T-cell (primary cell): ENCODE measurements at regions not wholly inside any gene's neighbourhood (a gene's known extent, or its start where the extent isn't known, plus 50 kb on each side); places are given as distances from the start of the nearest gene placed in this dataset.

Source experiments
- ATAC-seq, 4 experiments: fragments of 200-7000 bp in 3 of 4; fragments of 150-1000 bp in 1 of 4; cut with Tn5 transposase; replicated peaks in 1 of 4; 1 replicate in 3 of 4; 2 replicates in 1 of 4; pipeline ENCODE4 v1.10.0; 2021; ENCODE audit warnings: moderate library complexity in 3 of 4, mild to moderate bottlenecking in 2 of 4, moderate number of reproducible peaks in 1 of 4
- CTCF ChIA-PET, 2 donors: fragments of 300-600 bp; sonication (Branson Sonifier 250); formaldehyde crosslinking; loops; one replicate each; lab custom pipeline; 2022; ENCODE audit warnings: antibody characterized with exemption in 2 of 2; lab: Charles Lee
- POLR2A ChIA-PET, 2 donors: fragments of 300-600 bp; sonication (Branson Sonifier 250); formaldehyde crosslinking; loops; one replicate each; lab custom pipeline; 2022; ENCODE audit warnings: antibody characterized with exemption in 2 of 2; lab: Charles Lee
- DNase-seq, 35 experiments: peaks; one replicate each; pipeline versions ENCODE4 v3.0.0 to v3.0.0-alpha.2; 2013 to 2023
- H3K27ac ChIP-seq: one replicate; pipeline ENCODE4 v1.5.1; 2013; ENCODE audit warnings: low read length
- H3K27me3 ChIP-seq, 2 experiments: replicated peaks in 1 of 2; 1 replicate in 1 of 2; 2 replicates in 1 of 2; pipeline versions ENCODE4 v1.6.1 to v1.7.0; 2013; ENCODE audit warnings: low read length in 1 of 2, mixed read lengths in 1 of 2; ENCODE audit not compliant: control insufficient read depth in 2 of 2, insufficient read depth in 2 of 2; ENCODE audit errors: extremely low read depth in 1 of 2
- H3K36me3 ChIP-seq, 2 donors: 1 replicate in 1 of 2; 2 replicates in 1 of 2; pipeline versions ENCODE4 v1.6.1 to v1.7.0; 2013; ENCODE audit warnings: low read length in 1 of 2; ENCODE audit not compliant: control insufficient read depth in 2 of 2, insufficient read depth in 1 of 2; ENCODE audit errors: extremely low read depth in 1 of 2
- H3K4me1 ChIP-seq, 2 experiments: 1 replicate in 1 of 2; 2 replicates in 1 of 2; pipeline versions ENCODE4 v1.6.1 to v1.7.0; 2013; ENCODE audit warnings: low read length in 2 of 2, mixed read lengths in 1 of 2; ENCODE audit not compliant: insufficient read depth in 2 of 2, control insufficient read depth in 1 of 2; ENCODE audit errors: extremely low read depth in 1 of 2
- H3K4me3 ChIP-seq, 2 donors: 1 replicate in 1 of 2; 2 replicates in 1 of 2; pipeline versions ENCODE4 v1.5.1 to v1.7.0; 2013; ENCODE audit warnings: mild to moderate bottlenecking in 2 of 2, low read length in 1 of 2, moderate library complexity in 1 of 2; ENCODE audit not compliant: control insufficient read depth in 1 of 2; ENCODE audit errors: extremely low read depth in 1 of 2
- H3K9me3 ChIP-seq: 2 replicates; pipeline ENCODE4 v1.7.0; 2013
- H3K27ac Mint-ChIP-seq, 2 donors: one replicate each; pipeline ENCODE4 v1.8.0; 2020 to 2021; ENCODE audit warnings: mild to moderate bottlenecking in 2 of 2, mixed read lengths in 2 of 2
- H3K27me3 Mint-ChIP-seq, 2 donors: one replicate each; pipeline ENCODE4 v1.8.0; 2021 to 2022; ENCODE audit warnings: mixed read lengths in 2 of 2
- H3K36me3 Mint-ChIP-seq: one replicate; pipeline ENCODE4 v1.8.0; 2021; ENCODE audit warnings: mixed read lengths
- H3K4me1 Mint-ChIP-seq, 3 donors: one replicate each; pipeline ENCODE4 v1.8.0; 2020 to 2022; ENCODE audit warnings: mixed read lengths in 3 of 3, mild to moderate bottlenecking in 1 of 3
- H3K4me3 Mint-ChIP-seq, 3 donors: one replicate each; pipeline ENCODE4 v1.8.0; 2020 to 2022; ENCODE audit warnings: mild to moderate bottlenecking in 3 of 3, mixed read lengths in 3 of 3, moderate library complexity in 3 of 3
- H3K9me3 Mint-ChIP-seq, 3 donors: one replicate each; pipeline ENCODE4 v1.8.0; 2020 to 2022; ENCODE audit warnings: mixed read lengths in 3 of 3
- WGBS: methylation state at CpG from one replicate; pipeline ENCODE4 v1.1.5; 2013; ENCODE audit warnings: missing lambda C conversion rate; ENCODE audit not compliant: insufficient coverage; 5-methylcytosine and 5-hydroxymethylcytosine counted together

GRCh38 chr3:40842714-40843113 lies 318.0 kb downstream of the ZNF621 start:
- Mint-ChIP-seq H3K36me3 (no peaks in the 10 kb centered on the region), H3K9me3 (no peaks in the 10 kb centered on the region)
- CTCF ChIA-PET, result no interaction called here

GRCh38 chr3:40843208-40843624 lies 318.5 kb downstream of the ZNF621 start:
- Mint-ChIP-seq H3K36me3 (no peaks in the 10 kb centered on the region), H3K4me3 (no peak overlapping the region), H3K4me1 (no peaks in the 10 kb centered on the region), H3K27me3 (peaks cover 0 to 3% of the 10 kb centered on the region in 2 donors), H3K27ac (no peak overlapping the region), H3K9me3 (no peaks in the 10 kb centered on the region)
- ATAC-seq (no peak), DNase-seq (no peak)
- 100% methylated on average over 1 of the region's 2 CpGs for WGBS
- Histone ChIP-seq H3K27me3 (peaks cover 0 to 8% of the 10 kb centered on the region in 2 experiments), H3K4me1 (no peaks in the 10 kb centered on the region), H3K36me3 (no peaks in the 10 kb centered on the region), H3K9me3 (no peaks in the 10 kb centered on the region), H3K27ac (no peak overlapping the region), H3K4me3 (no peak overlapping the region)
- ChIA-PET CTCF (no interaction called here), POLR2A (no interaction called here)

More at GRCh38 chr3:40842714-40843113, 318.0 kb downstream of the ZNF621 start:
- H3K27me3 ChIP-seq, result peaks cover 0 to 7% of the 10 kb centered on the region in 2 experiments
- H3K4me3 Mint-ChIP-seq, result no peak overlapping the region
- DNase-seq, result no peak
- H3K36me3 ChIP-seq, result no peaks in the 10 kb centered on the region
- POLR2A ChIA-PET, result no interaction called here
- H3K27ac Mint-ChIP-seq, result no peak overlapping the region
- no peaks in the 10 kb centered on the region for H3K9me3 ChIP-seq
- no peaks in the 10 kb centered on the region for H3K4me1 Mint-ChIP-seq
- peaks cover 0 to 3% of the 10 kb centered on the region in 2 donors for H3K27me3 Mint-ChIP-seq
- no peak overlapping the region for H3K4me3 ChIP-seq
- WGBS, result 82% methylated on average over 9 of the region's 11 CpGs
- ATAC-seq, result no peak
- no peak overlapping the region for H3K27ac ChIP-seq
- H3K4me1 ChIP-seq, result no peaks in the 10 kb centered on the region

DNA sequence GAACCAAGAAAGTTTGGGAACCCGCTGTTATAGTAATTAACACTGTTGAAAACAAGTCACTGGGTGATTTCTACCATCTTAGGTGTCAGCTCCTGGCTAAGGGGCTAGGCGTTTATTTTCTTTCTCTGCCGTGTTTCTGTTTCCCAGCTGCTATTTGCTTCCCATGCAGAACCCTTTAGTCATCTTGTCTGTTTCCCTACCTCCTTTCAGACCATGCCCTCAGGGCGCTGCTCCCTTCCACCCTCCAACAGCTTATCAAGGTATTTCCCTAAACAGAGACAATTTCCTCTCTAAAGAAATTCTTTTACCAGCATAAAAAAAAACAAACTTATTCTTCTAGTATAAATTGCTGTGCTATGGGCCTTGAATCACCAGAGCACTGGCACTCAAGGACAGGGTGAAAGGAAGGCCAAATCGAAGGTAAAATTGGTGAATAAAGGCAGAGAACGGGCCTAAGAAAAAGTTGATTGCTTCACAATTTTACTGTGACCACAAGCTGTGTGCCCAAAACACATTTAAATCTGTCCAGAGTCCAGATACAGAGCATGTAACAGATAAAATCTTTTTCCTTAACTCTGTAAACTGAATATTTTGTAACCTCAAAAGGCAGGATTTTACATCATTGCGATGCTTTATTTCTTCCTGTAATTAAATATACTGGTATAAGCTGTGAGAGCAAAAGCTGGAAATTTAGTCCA lies 319.2 kb downstream of the ZNF621 start:
- H3K4me1 ChIP-seq, result no peaks in the 10 kb centered on the region
- H3K27me3 ChIP-seq, result peaks cover 0 to 6% of the 10 kb centered on the region in 2 experiments
- H3K27me3 Mint-ChIP-seq, result peaks cover 0 to 3% of the 10 kb centered on the region in 2 donors
- no peak overlapping the region for H3K4me3 Mint-ChIP-seq
- no peaks in the 10 kb centered on the region for H3K4me1 Mint-ChIP-seq
- H3K36me3 ChIP-seq, result no peaks in the 10 kb centered on the region
- no peaks in the 10 kb centered on the region for H3K9me3 ChIP-seq
- DNase-seq (no peak), ATAC-seq (no peak)
- 84% methylated on average over 4 of the region's 7 CpGs for WGBS
- H3K27ac Mint-ChIP-seq, result no peak overlapping the region
- H3K36me3 Mint-ChIP-seq, result no peaks in the 10 kb centered on the region
- H3K9me3 Mint-ChIP-seq, result no peaks in the 10 kb centered on the region
- ChIA-PET CTCF (no interaction called here), POLR2A (no interaction called here)
- H3K4me3 ChIP-seq, result no peak overlapping the region
- no peak overlapping the region for H3K27ac ChIP-seq

GRCh38 chr3:40844896-40845295 lies 320.1 kb downstream of the ZNF621 start:
- peaks cover 0 to 3% of the 10 kb centered on the region in 2 donors for H3K27me3 Mint-ChIP-seq
- peaks cover 0 to 6% of the 10 kb centered on the region in 2 experiments for H3K27me3 ChIP-seq
- no peaks in the 10 kb centered on the region for H3K36me3 Mint-ChIP-seq
- no CpG with 5 or more reads among the region's 2 CpGs for WGBS
- no peak overlapping the region for H3K4me3 Mint-ChIP-seq
- no peaks in the 10 kb centered on the region for H3K9me3 ChIP-seq
- no peak overlapping the region for H3K4me3 ChIP-seq
- ATAC-seq (no peak), DNase-seq (no peak)
- H3K27ac ChIP-seq, result no peak overlapping the region
- no peaks in the 10 kb centered on the region for H3K9me3 Mint-ChIP-seq
- no peak overlapping the region for H3K27ac Mint-ChIP-seq
- no peaks in the 10 kb centered on the region for H3K4me1 ChIP-seq
- H3K36me3 ChIP-seq, result no peaks in the 10 kb centered on the region
- ChIA-PET POLR2A (no interaction called here), CTCF (no interaction called here)
- H3K4me1 Mint-ChIP-seq, result no peaks in the 10 kb centered on the region

GRCh38 chr3:40845447-40845846 lies 320.7 kb downstream of the ZNF621 start:
- peaks cover 0 to 1% of the 10 kb centered on the region in 2 donors for H3K27me3 Mint-ChIP-seq
- ChIA-PET POLR2A (no interaction called here), CTCF (no interaction called here)
- Histone ChIP-seq H3K4me3 (no peak overlapping the region), H3K27me3 (peaks cover 0 to 6% of the 10 kb centered on the region in 2 experiments), H3K9me3 (no peaks in the 10 kb centered on the region), H3K27ac (no peak overlapping the region), H3K4me1 (no peaks in the 10 kb centered on the region), H3K36me3 (no peaks in the 10 kb centered on the region)
- H3K4me1 Mint-ChIP-seq, result no peaks in the 10 kb centered on the region
- WGBS, result no CpG with 5 or more reads among the region's 1 CpG
- DNase-seq (no peak), ATAC-seq (no peak)
- H3K27ac Mint-ChIP-seq, result no peak overlapping the region
- H3K36me3 Mint-ChIP-seq, result no peaks in the 10 kb centered on the region
- no peaks in the 10 kb centered on the region for H3K9me3 Mint-ChIP-seq
- H3K4me3 Mint-ChIP-seq, result no peak overlapping the region

GRCh38 chr3:40845916-40846315 lies 321.2 kb downstream of the ZNF621 start:
- WGBS, result no CpG with 5 or more reads among the region's 1 CpG
- Histone ChIP-seq H3K27me3 (peaks cover 0 to 6% of the 10 kb centered on the region in 2 experiments), H3K36me3 (no peaks in the 10 kb centered on the region), H3K4me1 (no peaks in the 10 kb centered on the region), H3K9me3 (no peaks in the 10 kb centered on the region), H3K4me3 (no peak overlapping the region), H3K27ac (no peak overlapping the region)
- ChIA-PET POLR2A (no interaction called here), CTCF (no interaction called here)
- Mint-ChIP-seq H3K27me3 (no peaks in the 10 kb centered on the region), H3K27ac (no peak overlapping the region), H3K4me1 (peaks cover 0 to 2% (median 2%) of the 10 kb centered on the region in 3 donors), H3K9me3 (no peaks in the 10 kb centered on the region), H3K36me3 (no peaks in the 10 kb centered on the region), H3K4me3 (no peak overlapping the region)
- no peak for DNase-seq
- ATAC-seq, result no peak
